ENCODE measurements at regions not wholly inside any gene's neighbourhood (a gene's known extent, or its start where the extent isn't known, plus 50 kb on each side); places are given as distances from the start of the nearest gene placed in this dataset.
"Not testable (repeated sequence)": the region's sequence is repeated elsewhere in the genome, so short reads cannot be mapped to it uniquely, and the experiment has no call there.

GRCh38 chr18:27285973-27286562, 101.0 kb upstream of the CHST9 start:
- not testable (repeated sequence) for DNase-seq (ENCODE audit: low read depth in 4 of 4, low spot score in 1 of 4)

- DNase-seq (ENCODE audit: low read depth in 4 of 4, low spot score in 1 of 4) = no peak
Observed at GRCh38 chr18:27278131-27278530, 93.0 kb upstream of the CHST9 start.

GRCh38 chr18:27277554-27277953, 92.4 kb upstream of the CHST9 start:
- no peak for DNase-seq (ENCODE audit: low read depth in 4 of 4, low spot score in 1 of 4)

- no peak for DNase-seq (ENCODE audit: low read depth in 4 of 4, low spot score in 1 of 4)
Observed at GRCh38 chr18:27276886-27277285, 91.8 kb upstream of the CHST9 start.

GRCh38 chr18:27276479-27276878, 91.4 kb upstream of the CHST9 start:
- no peak for DNase-seq (ENCODE audit: low read depth in 4 of 4, low spot score in 1 of 4)

GRCh38 chr18:27274901-27275300, 89.8 kb upstream of the CHST9 start:
- DNase-seq (ENCODE audit: low read depth in 4 of 4, low spot score in 1 of 4) = no peak

- no peak for DNase-seq (ENCODE audit: low read depth in 4 of 4, low spot score in 1 of 4)
Observed at GRCh38 chr18:27270508-27270907, 85.4 kb upstream of the CHST9 start.

GRCh38 chr18:27263369-27263768, 78.3 kb upstream of the CHST9 start:
- DNase-seq (ENCODE audit: low read depth in 4 of 4, low spot score in 1 of 4) = no peak

GRCh38 chr18:27261769-27262549, 76.9 kb upstream of the CHST9 start:
- DNase-seq (ENCODE audit: low read depth in 4 of 4, low spot score in 1 of 4) = no peak

- DNase-seq (ENCODE audit: low read depth in 4 of 4, low spot score in 1 of 4) = no peak
Observed at GRCh38 chr18:27253571-27253970, 68.5 kb upstream of the CHST9 start.

GRCh38 chr18:27250471-27250870, 65.4 kb upstream of the CHST9 start:
- DNase-seq (ENCODE audit: low read depth in 4 of 4, low spot score in 1 of 4) = no peak

- no peak for DNase-seq (ENCODE audit: low read depth in 4 of 4, low spot score in 1 of 4)
Observed at GRCh38 chr18:27249933-27250332, 64.8 kb upstream of the CHST9 start.

- no peak for DNase-seq (ENCODE audit: low read depth in 4 of 4, low spot score in 1 of 4)
Observed at GRCh38 chr18:27244259-27244658, 59.2 kb upstream of the CHST9 start.

GRCh38 chr18:27242392-27243047, 57.4 kb upstream of the CHST9 start:
- DNase-seq (ENCODE audit: low read depth in 4 of 4, low spot score in 1 of 4) = no peak

- no peak for DNase-seq (ENCODE audit: low read depth in 4 of 4, low spot score in 1 of 4)
Observed at GRCh38 chr18:27240383-27240782, 55.3 kb upstream of the CHST9 start.

GRCh38 chr18:27239669-27240068, 54.6 kb upstream of the CHST9 start:
- no peak for DNase-seq (ENCODE audit: low read depth in 4 of 4, low spot score in 1 of 4)

- no peak for DNase-seq (ENCODE audit: low read depth in 4 of 4, low spot score in 1 of 4)
Observed at GRCh38 chr18:27235218-27235870, 50.2 kb upstream of the CHST9 start.

All from stimulated activated CD4-positive, alpha-beta T cell treated with anti-CD3 and anti-CD28 coated beads, Interleukin-1b, Interleukin-23, amount 100 ng/mL, for 24 hours (primary cell).